ENCODE measurements at regions not wholly inside any gene's neighbourhood (a gene's known extent, or its start where the extent isn't known, plus 50 kb on each side); places are given as distances from the start of the nearest gene placed in this dataset.

DNA sequence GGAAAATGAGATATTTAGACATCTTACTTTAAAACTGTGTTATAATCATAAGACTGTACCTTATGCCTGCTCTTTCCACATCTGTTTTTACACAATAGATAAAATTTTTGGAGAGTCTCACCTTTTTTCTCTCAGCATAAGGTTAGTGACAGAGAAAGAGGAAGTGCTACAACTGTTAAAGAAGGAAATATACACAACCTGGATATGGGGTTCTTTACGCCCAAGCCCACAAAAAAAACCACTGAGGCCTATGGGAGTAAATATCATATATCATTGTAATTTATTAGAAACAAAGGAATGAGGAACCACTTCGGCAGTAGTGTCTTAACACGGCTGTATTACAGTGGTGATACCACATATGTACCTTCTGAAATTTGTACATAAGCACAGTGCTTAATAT is 265.9 kb upstream of the GK2 start:
- H3K27ac ChIP-seq (ENCODE audit: low read length), result peak overlapping the region; percentile 48
- H2AFZ ChIP-seq (ENCODE audit: low read depth, low read length), result no peak overlapping the region
- no peak overlapping the region for H3K9ac ChIP-seq (ENCODE audit: low read depth, low read length)
- no peak for TF ChIP-seq EZH2 (IDR thresholded peaks at IDR 0.05; ENCODE audit: borderline replicate concordance, low read depth, low read length, severe bottlenecking)
- TF ChIP-seq, protein P1, sequence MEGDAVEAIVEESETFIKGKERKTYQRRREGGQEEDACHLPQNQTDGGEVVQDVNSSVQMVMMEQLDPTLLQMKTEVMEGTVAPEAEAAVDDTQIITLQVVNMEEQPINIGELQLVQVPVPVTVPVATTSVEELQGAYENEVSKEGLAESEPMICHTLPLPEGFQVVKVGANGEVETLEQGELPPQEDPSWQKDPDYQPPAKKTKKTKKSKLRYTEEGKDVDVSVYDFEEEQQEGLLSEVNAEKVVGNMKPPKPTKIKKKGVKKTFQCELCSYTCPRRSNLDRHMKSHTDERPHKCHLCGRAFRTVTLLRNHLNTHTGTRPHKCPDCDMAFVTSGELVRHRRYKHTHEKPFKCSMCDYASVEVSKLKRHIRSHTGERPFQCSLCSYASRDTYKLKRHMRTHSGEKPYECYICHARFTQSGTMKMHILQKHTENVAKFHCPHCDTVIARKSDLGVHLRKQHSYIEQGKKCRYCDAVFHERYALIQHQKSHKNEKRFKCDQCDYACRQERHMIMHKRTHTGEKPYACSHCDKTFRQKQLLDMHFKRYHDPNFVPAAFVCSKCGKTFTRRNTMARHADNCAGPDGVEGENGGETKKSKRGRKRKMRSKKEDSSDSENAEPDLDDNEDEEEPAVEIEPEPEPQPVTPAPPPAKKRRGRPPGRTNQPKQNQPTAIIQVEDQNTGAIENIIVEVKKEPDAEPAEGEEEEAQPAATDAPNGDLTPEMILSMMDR (IDR thresholded peaks at IDR 0.05; ENCODE audit: borderline replicate concordance, extremely low read depth, low read length, poor library complexity, severe bottlenecking), result no peak
- DNase-seq, result no peak
- H3K4me1 ChIP-seq (ENCODE audit: insufficient read depth, low read length), result peaks cover 42% of the 10 kb centered on the region
- no peaks in the 10 kb centered on the region for H3K27me3 ChIP-seq (ENCODE audit: insufficient read depth, low read length, poor library complexity)
- H3K4me2 ChIP-seq (ENCODE audit: insufficient read depth, low read length), result no peak overlapping the region
- no peak for ATAC-seq (ENCODE audit: insufficient read depth, low read depth)
- H4K20me1 ChIP-seq (ENCODE audit: insufficient read depth, low read length), result no peaks in the 10 kb centered on the region
- peaks cover 16% of the 10 kb centered on the region for H3K9me3 ChIP-seq (ENCODE audit: insufficient read depth, low read length, severe bottlenecking)
- no peaks in the 10 kb centered on the region for H3K36me3 ChIP-seq (ENCODE audit: insufficient read depth, low read length)
- no peak overlapping the region for H3K4me3 ChIP-seq (ENCODE audit: low read depth in 1 of 2, low read length in 2 of 2)
- H3K79me2 ChIP-seq (ENCODE audit: insufficient read depth, low read length), result no peaks in the 10 kb centered on the region

DNA sequence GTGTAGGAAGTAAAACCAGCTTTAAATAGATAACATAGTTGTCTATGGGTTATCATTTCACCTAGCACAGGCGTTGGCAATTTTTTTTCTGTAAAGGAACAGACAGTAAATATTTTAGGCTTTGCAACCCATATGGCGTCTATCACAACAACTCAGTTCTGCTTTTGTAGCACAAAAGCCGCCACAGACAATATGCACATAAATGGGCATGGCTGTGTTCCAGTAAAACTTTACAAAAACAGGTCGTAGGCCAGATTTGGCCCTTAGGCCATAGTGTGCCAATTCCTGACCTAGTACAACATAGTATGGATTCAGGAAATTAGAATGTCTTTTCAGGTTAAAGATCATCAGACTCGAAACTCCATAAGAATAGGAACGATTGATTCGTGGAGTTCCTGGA is 265.3 kb upstream of the GK2 start:
- Histone ChIP-seq H3K4me2 (ENCODE audit: insufficient read depth, low read length) (no peak overlapping the region), H3K9me3 (ENCODE audit: insufficient read depth, low read length, severe bottlenecking) (peaks cover 18% of the 10 kb centered on the region), H3K36me3 (ENCODE audit: insufficient read depth, low read length) (no peaks in the 10 kb centered on the region), H3K79me2 (ENCODE audit: insufficient read depth, low read length) (no peaks in the 10 kb centered on the region), H3K4me1 (ENCODE audit: insufficient read depth, low read length) (peaks cover 37% of the 10 kb centered on the region), H4K20me1 (ENCODE audit: insufficient read depth, low read length) (no peaks in the 10 kb centered on the region), H3K4me3 (ENCODE audit: low read depth in 1 of 2, low read length in 2 of 2) (no peak overlapping the region), H2AFZ (ENCODE audit: low read depth, low read length) (no peak overlapping the region), H3K27me3 (ENCODE audit: insufficient read depth, low read length, poor library complexity) (no peaks in the 10 kb centered on the region), H3K27ac (ENCODE audit: low read length) (peak overlapping the region; percentile 48), H3K9ac (ENCODE audit: low read depth, low read length) (no peak overlapping the region)
- no peak for DNase-seq
- ATAC-seq (ENCODE audit: insufficient read depth, low read depth), result no peak
- TF ChIP-seq, protein P1 (IDR thresholded peaks at IDR 0.05; ENCODE audit: borderline replicate concordance, extremely low read depth, low read length, poor library complexity, severe bottlenecking), result no peak
- no peak for TF ChIP-seq EZH2 (IDR thresholded peaks at IDR 0.05; ENCODE audit: borderline replicate concordance, low read depth, low read length, severe bottlenecking)

DNA sequence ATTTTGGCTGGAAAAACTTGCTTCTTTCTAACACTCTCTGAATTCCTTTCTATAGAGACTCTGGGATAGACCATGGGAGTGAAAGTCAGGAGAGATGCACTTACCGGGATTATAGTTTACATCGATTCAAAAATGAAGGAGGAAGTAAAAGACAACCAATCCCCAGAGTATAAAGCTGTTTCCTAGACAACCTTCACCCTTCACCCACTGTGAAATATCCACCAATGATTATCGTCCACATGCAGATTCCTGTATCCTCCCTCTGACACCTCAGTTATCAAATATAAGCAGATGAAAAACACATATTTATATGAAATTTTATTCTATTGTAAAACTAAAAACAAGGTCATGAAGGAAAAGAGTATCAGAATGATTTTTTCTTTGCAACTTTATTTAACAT is 258.8 kb upstream of the GK2 start:
- H3K4me1 ChIP-seq (ENCODE audit: insufficient read depth, low read length), result no peaks in the 10 kb centered on the region
- H3K27me3 ChIP-seq (ENCODE audit: insufficient read depth, low read length, poor library complexity), result no peaks in the 10 kb centered on the region
- H2AFZ ChIP-seq (ENCODE audit: low read depth, low read length), result no peak overlapping the region
- TF ChIP-seq EZH2 (IDR thresholded peaks at IDR 0.05; ENCODE audit: borderline replicate concordance, low read depth, low read length, severe bottlenecking), result no peak
- TF ChIP-seq, protein P1 (IDR thresholded peaks at IDR 0.05; ENCODE audit: borderline replicate concordance, extremely low read depth, low read length, poor library complexity, severe bottlenecking), result no peak
- no peak for ATAC-seq (ENCODE audit: insufficient read depth, low read depth)
- no peaks in the 10 kb centered on the region for H3K79me2 ChIP-seq (ENCODE audit: insufficient read depth, low read length)
- DNase-seq, result no peak
- peaks cover 15% of the 10 kb centered on the region for H3K9me3 ChIP-seq (ENCODE audit: insufficient read depth, low read length, severe bottlenecking)
- no peak overlapping the region for H3K27ac ChIP-seq (ENCODE audit: low read length)
- H3K36me3 ChIP-seq (ENCODE audit: insufficient read depth, low read length), result no peaks in the 10 kb centered on the region
- no peak overlapping the region for H3K9ac ChIP-seq (ENCODE audit: low read depth, low read length)
- no peak overlapping the region for H3K4me2 ChIP-seq (ENCODE audit: insufficient read depth, low read length)
- no peak overlapping the region for H3K4me3 ChIP-seq (ENCODE audit: low read depth in 1 of 2, low read length in 2 of 2)
- H4K20me1 ChIP-seq (ENCODE audit: insufficient read depth, low read length), result no peaks in the 10 kb centered on the region

DNA sequence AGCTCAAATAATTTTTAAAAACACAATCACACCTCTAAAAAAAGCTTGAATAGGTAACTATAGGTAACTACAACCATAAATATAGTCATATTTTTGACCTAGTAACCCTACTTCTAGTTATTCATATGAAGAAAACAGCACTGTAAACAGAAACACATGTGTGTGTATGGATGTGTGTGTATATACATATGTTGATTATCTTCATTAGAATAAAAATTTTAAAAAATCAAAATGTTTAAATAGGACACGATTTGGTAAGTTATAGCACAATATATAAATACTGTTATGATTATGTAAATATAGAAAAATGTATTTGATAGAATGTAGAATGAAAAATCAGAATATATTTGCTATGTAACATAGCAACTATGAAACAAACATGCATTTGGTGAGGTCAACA is 258.1 kb upstream of the GK2 start:
- Histone ChIP-seq H3K27ac (ENCODE audit: low read length) (no peak overlapping the region), H3K4me3 (ENCODE audit: low read depth in 1 of 2, low read length in 2 of 2) (no peak overlapping the region), H3K9me3 (ENCODE audit: insufficient read depth, low read length, severe bottlenecking) (peaks cover 13% of the 10 kb centered on the region), H3K27me3 (ENCODE audit: insufficient read depth, low read length, poor library complexity) (no peaks in the 10 kb centered on the region), H2AFZ (ENCODE audit: low read depth, low read length) (no peak overlapping the region), H3K79me2 (ENCODE audit: insufficient read depth, low read length) (no peaks in the 10 kb centered on the region), H3K4me2 (ENCODE audit: insufficient read depth, low read length) (no peak overlapping the region), H3K4me1 (ENCODE audit: insufficient read depth, low read length) (no peaks in the 10 kb centered on the region), H3K9ac (ENCODE audit: low read depth, low read length) (no peak overlapping the region), H3K36me3 (ENCODE audit: insufficient read depth, low read length) (no peaks in the 10 kb centered on the region), H4K20me1 (ENCODE audit: insufficient read depth, low read length) (no peaks in the 10 kb centered on the region)
- TF ChIP-seq, protein P1 (IDR thresholded peaks at IDR 0.05; ENCODE audit: borderline replicate concordance, extremely low read depth, low read length, poor library complexity, severe bottlenecking), result no peak
- TF ChIP-seq EZH2 (IDR thresholded peaks at IDR 0.05; ENCODE audit: borderline replicate concordance, low read depth, low read length, severe bottlenecking), result no peak
- DNase-seq (no peak), ATAC-seq (ENCODE audit: insufficient read depth, low read depth) (no peak)
